ENCODE measurements at regions not wholly inside any gene's neighbourhood (a gene's known extent, or its start where the extent isn't known, plus 50 kb on each side); places are given as distances from the start of the nearest gene placed in this dataset.

DNA sequence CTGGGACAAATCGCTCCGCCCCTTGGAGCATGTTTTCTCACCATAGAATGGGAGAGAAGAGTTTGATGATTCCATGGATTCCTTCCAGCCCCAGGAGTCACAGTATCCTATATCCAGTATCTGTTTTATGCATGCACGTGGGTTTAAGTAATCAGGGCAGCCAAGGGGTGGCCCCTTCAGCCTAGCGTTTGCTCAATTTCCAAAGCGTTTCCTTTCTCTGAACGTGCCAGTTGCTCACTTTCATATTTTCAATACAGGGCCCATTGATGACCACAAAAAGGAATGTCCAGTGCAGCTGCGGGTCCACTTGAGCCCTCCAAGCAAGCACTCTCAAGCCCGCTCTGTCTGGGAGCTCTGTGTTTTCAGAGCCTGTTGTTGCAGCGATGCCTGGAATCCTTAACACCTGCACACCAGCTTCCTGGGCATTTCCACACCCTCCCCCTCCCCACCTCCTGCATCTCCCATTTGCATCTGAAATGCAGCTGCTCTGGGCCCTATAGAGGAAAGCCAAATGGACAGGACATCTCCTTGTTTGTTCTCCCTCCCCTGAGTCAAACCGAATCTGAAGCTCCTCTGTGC, 164.3 kb upstream of the LPP start:
- H3K9ac ChIP-seq (ENCODE audit: low read length): no peak overlapping the region
- H3K4me1 Mint-ChIP-seq: peaks cover 13% of the 10 kb centered on the region
- H3K9me3 Mint-ChIP-seq (ENCODE audit: insufficient read depth): peaks cover 4% of the 10 kb centered on the region
- H3K4me1 ChIP-seq (ENCODE audit: control insufficient read depth in 2 of 2, insufficient read depth in 2 of 2, low read length in 2 of 2): peaks cover 0 to 10% of the 10 kb centered on the region in 2 donors
- H3K4me2 ChIP-seq (replicated peaks; ENCODE audit: low read depth, low read length, poor library complexity, severe bottlenecking): no peak overlapping the region
- 92% methylated on average over 8 of the region's 10 CpGs for WGBS (ENCODE audit: insufficient coverage)
- no peak overlapping the region for H2AFZ ChIP-seq (ENCODE audit: insufficient read depth, low read depth, low read length, poor library complexity, severe bottlenecking)
- peaks cover 0 to 8% (median 0%) of the 10 kb centered on the region in 4 experiments for H3K27me3 ChIP-seq (replicated peaks in 1 of 4; ENCODE audit: control extremely low read depth in 1 of 4, control insufficient read depth in 3 of 4, insufficient read depth in 4 of 4, low read length in 3 of 4)
- DNase-seq (no peak), ATAC-seq (ENCODE audit: low read depth) (no peak)
- CTCF ChIA-PET: interaction anchor here (1.0 to 2.1 kb wide), 2 partner anchors 9 to 243 kb away, joined by 4 to 7 read pairs; no protein-coding TSS in a partner anchor
- no peaks in the 10 kb centered on the region for H3K36me3 ChIP-seq (replicated peaks in 1 of 2; ENCODE audit: control extremely low read depth in 1 of 2, control insufficient read depth in 1 of 2, extremely low read depth in 1 of 2, insufficient read depth in 2 of 2, low read length in 1 of 2)
- H3K4me3 Mint-ChIP-seq: no peak overlapping the region
- H4K20me1 ChIP-seq (ENCODE audit: control insufficient read depth, insufficient read depth, low read length, poor library complexity, severe bottlenecking): no peaks in the 10 kb centered on the region
- no peaks in the 10 kb centered on the region for H3K79me2 ChIP-seq (ENCODE audit: control insufficient read depth, insufficient read depth, low read length)
- no peak overlapping the region for H3K4me3 ChIP-seq (ENCODE audit: control extremely low read depth in 1 of 5, extremely low read depth in 1 of 5, insufficient read depth in 1 of 5, low read depth in 2 of 5, low read length in 4 of 5)
- no peak overlapping the region for H3K27ac ChIP-seq (ENCODE audit: low read length in 2 of 2)
- POLR2A ChIA-PET: no interaction called here
- TF ChIP-seq EZH2 (IDR thresholded peaks at IDR 0.05; ENCODE audit: borderline replicate concordance, insufficient read depth, low read depth, low read length, poor library complexity, severe bottlenecking): no peak
- TF ChIP-seq, protein P1, sequence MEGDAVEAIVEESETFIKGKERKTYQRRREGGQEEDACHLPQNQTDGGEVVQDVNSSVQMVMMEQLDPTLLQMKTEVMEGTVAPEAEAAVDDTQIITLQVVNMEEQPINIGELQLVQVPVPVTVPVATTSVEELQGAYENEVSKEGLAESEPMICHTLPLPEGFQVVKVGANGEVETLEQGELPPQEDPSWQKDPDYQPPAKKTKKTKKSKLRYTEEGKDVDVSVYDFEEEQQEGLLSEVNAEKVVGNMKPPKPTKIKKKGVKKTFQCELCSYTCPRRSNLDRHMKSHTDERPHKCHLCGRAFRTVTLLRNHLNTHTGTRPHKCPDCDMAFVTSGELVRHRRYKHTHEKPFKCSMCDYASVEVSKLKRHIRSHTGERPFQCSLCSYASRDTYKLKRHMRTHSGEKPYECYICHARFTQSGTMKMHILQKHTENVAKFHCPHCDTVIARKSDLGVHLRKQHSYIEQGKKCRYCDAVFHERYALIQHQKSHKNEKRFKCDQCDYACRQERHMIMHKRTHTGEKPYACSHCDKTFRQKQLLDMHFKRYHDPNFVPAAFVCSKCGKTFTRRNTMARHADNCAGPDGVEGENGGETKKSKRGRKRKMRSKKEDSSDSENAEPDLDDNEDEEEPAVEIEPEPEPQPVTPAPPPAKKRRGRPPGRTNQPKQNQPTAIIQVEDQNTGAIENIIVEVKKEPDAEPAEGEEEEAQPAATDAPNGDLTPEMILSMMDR (IDR thresholded peaks at IDR 0.05): no peak
- peaks cover 0 to 3% (median 0%) of the 10 kb centered on the region in 3 donors for H3K9me3 ChIP-seq (ENCODE audit: control extremely low read depth in 1 of 3, control insufficient read depth in 2 of 3, insufficient read depth in 1 of 3, low read length in 2 of 3)
- peaks cover 17% of the 10 kb centered on the region for H3K27me3 Mint-ChIP-seq
- intact Hi-C loops (cut with micrococcal nuclease): no loop called here
- H3K27ac Mint-ChIP-seq: no peak overlapping the region

DNA sequence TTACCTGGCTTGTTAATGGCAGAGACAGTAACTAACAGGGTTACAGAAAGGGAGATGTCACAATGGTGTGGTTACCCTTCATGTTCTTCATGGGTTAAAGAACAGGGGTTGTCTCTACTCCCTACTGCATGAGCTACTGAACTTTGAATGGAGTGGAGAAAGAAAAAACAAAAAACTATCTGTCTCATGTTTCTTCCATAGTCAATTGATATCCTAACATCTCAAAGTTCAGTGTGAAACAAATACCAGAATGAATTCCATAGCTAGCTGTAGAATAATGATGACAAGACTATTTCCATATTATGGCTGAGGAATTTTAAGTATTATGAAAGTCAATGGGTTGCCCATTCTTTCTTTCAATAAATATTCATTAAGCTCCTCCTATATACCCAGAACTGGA, 161.3 kb upstream of the LPP start:
- Histone ChIP-seq H3K79me2 (ENCODE audit: control insufficient read depth, insufficient read depth, low read length) (no peaks in the 10 kb centered on the region), H3K4me3 (ENCODE audit: control extremely low read depth in 1 of 5, extremely low read depth in 1 of 5, insufficient read depth in 1 of 5, low read depth in 2 of 5, low read length in 4 of 5) (no peak overlapping the region), H2AFZ (ENCODE audit: insufficient read depth, low read depth, low read length, poor library complexity, severe bottlenecking) (no peak overlapping the region), H3K4me2 (replicated peaks; ENCODE audit: low read depth, low read length, poor library complexity, severe bottlenecking) (no peak overlapping the region), H4K20me1 (ENCODE audit: control insufficient read depth, insufficient read depth, low read length, poor library complexity, severe bottlenecking) (no peaks in the 10 kb centered on the region), H3K9me3 (ENCODE audit: control extremely low read depth in 1 of 3, control insufficient read depth in 2 of 3, insufficient read depth in 1 of 3, low read length in 2 of 3) (no peaks in the 10 kb centered on the region), H3K27ac (ENCODE audit: low read length in 2 of 2) (no peak overlapping the region), H3K9ac (ENCODE audit: low read length) (no peak overlapping the region), H3K4me1 (ENCODE audit: control insufficient read depth in 2 of 2, insufficient read depth in 2 of 2, low read length in 2 of 2) (no peaks in the 10 kb centered on the region), H3K36me3 (replicated peaks in 1 of 2; ENCODE audit: control extremely low read depth in 1 of 2, control insufficient read depth in 1 of 2, extremely low read depth in 1 of 2, insufficient read depth in 2 of 2, low read length in 1 of 2) (no peaks in the 10 kb centered on the region), H3K27me3 (replicated peaks in 1 of 4; ENCODE audit: control extremely low read depth in 1 of 4, control insufficient read depth in 3 of 4, insufficient read depth in 4 of 4, low read length in 3 of 4) (peaks cover 0 to 3% (median 0%) of the 10 kb centered on the region in 4 experiments)
- intact Hi-C loops (cut with micrococcal nuclease): no loop called here
- POLR2A ChIA-PET: no interaction called here
- peaks cover 7% of the 10 kb centered on the region for H3K27me3 Mint-ChIP-seq
- TF ChIP-seq, protein P1 (IDR thresholded peaks at IDR 0.05): no peak
- no peak for TF ChIP-seq EZH2 (IDR thresholded peaks at IDR 0.05; ENCODE audit: borderline replicate concordance, insufficient read depth, low read depth, low read length, poor library complexity, severe bottlenecking)
- H3K9me3 Mint-ChIP-seq (ENCODE audit: insufficient read depth): no peaks in the 10 kb centered on the region
- H3K27ac Mint-ChIP-seq: no peak overlapping the region
- ATAC-seq (ENCODE audit: low read depth) (no peak), DNase-seq (no peak)
- CTCF ChIA-PET: interaction anchor here (0.7 kb wide), 1 partner anchor 9 kb away, joined by 3 read pairs; no protein-coding TSS in a partner anchor
- peaks cover 4% of the 10 kb centered on the region for H3K4me1 Mint-ChIP-seq
- H3K4me3 Mint-ChIP-seq: no peak overlapping the region

Measured in B cell (primary cell).